Sigmoid colon (tissue), 4 donors: ENCODE measurements at regions not wholly inside any gene's neighbourhood (a gene's known extent, or its start where the extent isn't known, plus 50 kb on each side); places are given as distances from the start of the nearest gene placed in this dataset.

Source experiments
- EP300 ChIP-seq, 4 donors: sonication (generic); formaldehyde crosslinking; IDR thresholded peaks; one replicate each; pipeline ENCODE4 v1.6.1; 2017; ENCODE audit warnings: antibody characterized with exemption in 4 of 4
- POLR2A ChIP-seq, 2 donors: fragments of 450-650 bp; IDR thresholded peaks; one replicate each; pipeline ENCODE4 v1.6.1; 2016; ENCODE audit warnings: antibody characterized with exemption in 2 of 2, mild to moderate bottlenecking in 2 of 2, moderate library complexity in 2 of 2
- POLR2AphosphoS5 ChIP-seq, 4 donors: sonication (generic); formaldehyde crosslinking; IDR thresholded peaks; one replicate each; pipeline ENCODE4 v1.6.1; 2017; ENCODE audit warnings: antibody characterized with exemption in 4 of 4
- TF ChIP-seq, protein P1 (sequence below), 4 experiments: fragments of 450-650 bp in 3 of 4; fragments of 200-600 bp in 1 of 4; IDR thresholded peaks; one replicate each; pipeline ENCODE4 v1.5.1; 2016 to 2019; ENCODE audit warnings: antibody characterized with exemption in 4 of 4, mild to moderate bottlenecking in 3 of 4, moderate library complexity in 2 of 4

DNA sequence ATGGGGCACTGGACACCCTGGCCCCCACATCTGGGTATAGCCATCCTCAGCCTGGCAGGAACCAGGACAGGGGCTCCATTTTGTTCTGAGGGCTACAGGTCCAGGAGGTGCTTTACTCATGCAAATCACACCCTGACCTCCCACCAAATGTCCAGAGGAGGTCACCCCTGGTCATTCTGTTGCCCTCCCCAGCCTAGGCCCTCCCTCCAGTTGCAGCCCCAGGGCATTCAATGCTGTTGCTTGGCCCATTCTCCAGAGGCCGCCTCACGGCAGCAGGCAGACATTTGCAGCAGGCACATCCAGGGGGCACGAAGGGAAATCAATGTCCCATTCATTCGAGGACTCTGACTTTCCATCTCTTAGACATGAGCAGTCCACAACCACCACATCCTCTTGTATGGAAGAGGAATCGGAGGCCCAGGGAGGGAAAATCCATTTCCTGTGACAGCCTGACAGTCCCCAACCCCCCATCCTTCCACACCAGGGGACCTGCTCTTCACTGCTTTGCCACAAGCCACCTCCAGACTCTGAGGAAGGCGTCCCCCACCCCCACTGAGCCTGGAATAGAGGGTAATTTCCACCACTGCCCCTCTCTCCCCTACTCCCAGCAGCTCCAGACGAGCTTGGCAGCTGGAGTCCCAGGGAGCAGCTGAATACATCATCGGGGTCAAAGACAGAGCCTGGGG, 76.2 kb upstream of the UNC5B start:
- no peak for TF ChIP-seq POLR2A (IDR thresholded peaks at IDR 0.05)
- TF ChIP-seq, protein P1, sequence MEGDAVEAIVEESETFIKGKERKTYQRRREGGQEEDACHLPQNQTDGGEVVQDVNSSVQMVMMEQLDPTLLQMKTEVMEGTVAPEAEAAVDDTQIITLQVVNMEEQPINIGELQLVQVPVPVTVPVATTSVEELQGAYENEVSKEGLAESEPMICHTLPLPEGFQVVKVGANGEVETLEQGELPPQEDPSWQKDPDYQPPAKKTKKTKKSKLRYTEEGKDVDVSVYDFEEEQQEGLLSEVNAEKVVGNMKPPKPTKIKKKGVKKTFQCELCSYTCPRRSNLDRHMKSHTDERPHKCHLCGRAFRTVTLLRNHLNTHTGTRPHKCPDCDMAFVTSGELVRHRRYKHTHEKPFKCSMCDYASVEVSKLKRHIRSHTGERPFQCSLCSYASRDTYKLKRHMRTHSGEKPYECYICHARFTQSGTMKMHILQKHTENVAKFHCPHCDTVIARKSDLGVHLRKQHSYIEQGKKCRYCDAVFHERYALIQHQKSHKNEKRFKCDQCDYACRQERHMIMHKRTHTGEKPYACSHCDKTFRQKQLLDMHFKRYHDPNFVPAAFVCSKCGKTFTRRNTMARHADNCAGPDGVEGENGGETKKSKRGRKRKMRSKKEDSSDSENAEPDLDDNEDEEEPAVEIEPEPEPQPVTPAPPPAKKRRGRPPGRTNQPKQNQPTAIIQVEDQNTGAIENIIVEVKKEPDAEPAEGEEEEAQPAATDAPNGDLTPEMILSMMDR (IDR thresholded peaks at IDR 0.05), result no peak
- no peak for TF ChIP-seq EP300 (IDR thresholded peaks at IDR 0.05)
- no peak for TF ChIP-seq POLR2AphosphoS5 (IDR thresholded peaks at IDR 0.05)
